ENCODE measurements at regions not wholly inside any gene's neighbourhood (a gene's known extent, or its start where the extent isn't known, plus 50 kb on each side); places are given as distances from the start of the nearest gene placed in this dataset.

- no peak for TF ChIP-seq CTCF (IDR thresholded peaks at IDR 0.05; ENCODE audit: borderline replicate concordance, extremely low read depth, insufficient read depth)
- FAIRE-seq = no peak
- peaks cover 13% of the 10 kb centered on the region for H3K27me3 ChIP-seq (ENCODE audit: control insufficient read depth, insufficient read depth, low read length)
- H3K9me3 ChIP-seq (ENCODE audit: control insufficient read depth in 2 of 3, insufficient read depth in 1 of 3, low read length in 3 of 3) = no peaks in the 10 kb centered on the region
- H3K9ac ChIP-seq (ENCODE audit: low read length in 3 of 3) = no peak overlapping the region
- peak in 4 of 5 donors; percentile 77 to 91 (median 80) for DNase-seq
- H3K4me1 ChIP-seq (ENCODE audit: control insufficient read depth in 2 of 3, insufficient read depth in 2 of 3, low read depth in 1 of 3, low read length in 3 of 3) = peaks cover 0 to 7% (median 0%) of the 10 kb centered on the region in 3 donors
- peak overlapping the region in 1 of 3 donors; percentile 20 for H3K4me3 ChIP-seq (ENCODE audit: low read length in 3 of 3)
- H3K27ac ChIP-seq (ENCODE audit: low read depth in 2 of 2, low read length in 2 of 2) = no peak overlapping the region
- no peaks in the 10 kb centered on the region for H3K36me3 ChIP-seq (ENCODE audit: control insufficient read depth in 2 of 3, insufficient read depth in 3 of 3, low read length in 3 of 3)
- intact Hi-C loops (cut with DNase I) = no loop called here
Observed at GRCh38 chr10:100654782-100655325, 90.5 kb upstream of the PAX2 start.

DNA sequence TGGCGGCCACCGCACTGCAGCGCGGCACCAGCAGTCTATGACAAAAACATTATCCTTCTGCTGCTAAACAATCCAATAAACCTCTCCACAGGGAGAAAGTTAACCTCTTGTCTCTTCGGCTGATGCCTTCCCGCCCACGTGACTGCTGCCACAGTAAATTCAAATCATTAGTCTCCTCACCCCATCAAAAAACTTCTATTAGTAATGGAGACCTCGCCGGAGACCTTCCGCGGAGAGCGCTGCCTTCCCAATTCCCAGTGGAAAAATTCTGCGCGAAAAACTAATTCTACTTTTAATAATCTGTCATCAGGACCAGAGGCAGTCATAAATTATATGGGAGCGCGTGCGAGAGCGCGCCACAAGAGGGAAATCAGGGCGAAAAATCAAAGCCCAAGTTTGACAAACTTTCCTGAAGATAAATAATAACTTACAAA, 90.0 kb upstream of the PAX2 start:
- no peaks in the 10 kb centered on the region for H3K36me3 ChIP-seq (ENCODE audit: control insufficient read depth in 2 of 3, insufficient read depth in 3 of 3, low read length in 3 of 3)
- H3K4me1 ChIP-seq (ENCODE audit: control insufficient read depth in 2 of 3, insufficient read depth in 2 of 3, low read depth in 1 of 3, low read length in 3 of 3) = peaks cover 0 to 7% (median 0%) of the 10 kb centered on the region in 3 donors
- H3K9ac ChIP-seq (ENCODE audit: low read length in 3 of 3) = no peak overlapping the region
- H3K9me3 ChIP-seq (ENCODE audit: control insufficient read depth in 2 of 3, insufficient read depth in 1 of 3, low read length in 3 of 3) = no peaks in the 10 kb centered on the region
- no peak for FAIRE-seq
- intact Hi-C loops (cut with DNase I) = no loop called here
- peak in 2 of 5 donors; percentile 70 to 81 for DNase-seq
- no peak overlapping the region for H3K27ac ChIP-seq (ENCODE audit: low read depth in 2 of 2, low read length in 2 of 2)
- no peak overlapping the region for H3K4me3 ChIP-seq (ENCODE audit: low read length in 3 of 3)
- no peak for TF ChIP-seq CTCF (IDR thresholded peaks at IDR 0.05; ENCODE audit: borderline replicate concordance, extremely low read depth, insufficient read depth)
- H3K27me3 ChIP-seq (ENCODE audit: control insufficient read depth, insufficient read depth, low read length) = peaks cover 17% of the 10 kb centered on the region

- H3K4me1 ChIP-seq (ENCODE audit: control insufficient read depth in 2 of 3, insufficient read depth in 2 of 3, low read depth in 1 of 3, low read length in 3 of 3) = peaks cover 0 to 7% (median 0%) of the 10 kb centered on the region in 3 donors
- H3K36me3 ChIP-seq (ENCODE audit: control insufficient read depth in 2 of 3, insufficient read depth in 3 of 3, low read length in 3 of 3) = no peaks in the 10 kb centered on the region
- no peaks in the 10 kb centered on the region for H3K9me3 ChIP-seq (ENCODE audit: control insufficient read depth in 2 of 3, insufficient read depth in 1 of 3, low read length in 3 of 3)
- H3K4me3 ChIP-seq (ENCODE audit: low read length in 3 of 3) = peak overlapping the region in 1 of 3 donors; percentile 36
- DNase-seq = peak in 3 of 5 donors; percentile 43 to 79 (median 47)
- intact Hi-C loops (cut with DNase I) = no loop called here
- no peak for FAIRE-seq
- TF ChIP-seq CTCF (IDR thresholded peaks at IDR 0.05; ENCODE audit: borderline replicate concordance, extremely low read depth, insufficient read depth) = no peak
- no peak overlapping the region for H3K9ac ChIP-seq (ENCODE audit: low read length in 3 of 3)
- no peak overlapping the region for H3K27ac ChIP-seq (ENCODE audit: low read depth in 2 of 2, low read length in 2 of 2)
- peaks cover 17% of the 10 kb centered on the region for H3K27me3 ChIP-seq (ENCODE audit: control insufficient read depth, insufficient read depth, low read length)
Observed at GRCh38 chr10:100655760-100656421, 89.5 kb upstream of the PAX2 start.
